ENCODE measurements at regions not wholly inside any gene's neighbourhood (a gene's known extent, or its start where the extent isn't known, plus 50 kb on each side); places are given as distances from the start of the nearest gene placed in this dataset.
A peak's percentile ranks its signal among the peaks of the same experiment; 100 is the strongest.

DNA sequence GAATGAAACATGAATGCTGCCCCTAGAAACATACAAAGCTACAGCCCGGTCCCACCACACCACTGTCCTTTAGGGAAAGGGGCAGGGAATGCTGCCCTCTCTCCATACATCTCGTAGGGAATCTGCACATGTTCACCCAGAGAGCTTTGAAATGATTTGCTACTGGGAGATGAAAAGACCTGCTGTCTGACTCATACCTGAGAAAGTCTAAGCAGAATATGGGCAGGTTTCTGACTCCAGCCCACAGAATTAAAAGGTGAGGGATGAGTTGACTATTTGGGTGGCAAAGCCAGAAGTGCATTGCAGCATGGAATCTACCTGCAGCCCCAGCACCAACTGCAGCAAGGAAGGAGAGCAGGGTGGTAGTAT is 297.9 kb downstream of the TLE1 start:
- DNase-seq (ENCODE audit: low read depth in 2 of 2), result no peak

GRCh38 chr9:81390792-81391456 is 298.4 kb downstream of the TLE1 start:
- no peak for DNase-seq (ENCODE audit: low read depth in 2 of 2)

GRCh38 chr9:81389569-81389993 is 299.8 kb downstream of the TLE1 start:
- peak; percentile 97 for DNase-seq (ENCODE audit: low read depth in 2 of 2)

DNA sequence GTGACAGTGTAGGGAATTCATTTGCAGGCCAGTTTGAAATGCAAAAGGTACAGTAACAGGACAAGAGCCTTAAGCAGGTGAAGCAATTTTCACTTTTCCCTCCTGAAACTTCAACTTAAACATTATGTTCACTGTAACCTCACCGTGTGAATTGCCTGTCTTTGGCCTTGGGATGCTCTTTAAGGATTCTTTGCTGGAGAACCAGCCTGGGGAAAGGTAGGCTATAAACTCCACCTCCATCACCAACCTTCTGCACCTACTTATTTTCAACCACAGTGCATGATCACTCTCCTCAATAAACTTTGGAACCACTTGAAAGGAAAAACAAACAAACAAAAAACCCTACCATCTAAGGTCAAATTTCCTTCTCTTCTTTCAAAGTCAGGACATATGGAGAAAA is 300.5 kb downstream of the TLE1 start:
- DNase-seq (ENCODE audit: low read depth in 2 of 2), result no peak

- no peak for DNase-seq (ENCODE audit: low read depth in 2 of 2)
Measured at GRCh38 chr9:81387360-81388106, 301.8 kb downstream of the TLE1 start.

- no peak for DNase-seq (ENCODE audit: low read depth in 2 of 2)
Measured at GRCh38 chr9:81384911-81385310, 304.4 kb downstream of the TLE1 start.

GRCh38 chr9:81382281-81382680 is 307.1 kb downstream of the TLE1 start:
- DNase-seq (ENCODE audit: low read depth in 2 of 2), result no peak

GRCh38 chr9:81381694-81382093 is 307.7 kb downstream of the TLE1 start:
- DNase-seq (ENCODE audit: low read depth in 2 of 2), result no peak

DNA sequence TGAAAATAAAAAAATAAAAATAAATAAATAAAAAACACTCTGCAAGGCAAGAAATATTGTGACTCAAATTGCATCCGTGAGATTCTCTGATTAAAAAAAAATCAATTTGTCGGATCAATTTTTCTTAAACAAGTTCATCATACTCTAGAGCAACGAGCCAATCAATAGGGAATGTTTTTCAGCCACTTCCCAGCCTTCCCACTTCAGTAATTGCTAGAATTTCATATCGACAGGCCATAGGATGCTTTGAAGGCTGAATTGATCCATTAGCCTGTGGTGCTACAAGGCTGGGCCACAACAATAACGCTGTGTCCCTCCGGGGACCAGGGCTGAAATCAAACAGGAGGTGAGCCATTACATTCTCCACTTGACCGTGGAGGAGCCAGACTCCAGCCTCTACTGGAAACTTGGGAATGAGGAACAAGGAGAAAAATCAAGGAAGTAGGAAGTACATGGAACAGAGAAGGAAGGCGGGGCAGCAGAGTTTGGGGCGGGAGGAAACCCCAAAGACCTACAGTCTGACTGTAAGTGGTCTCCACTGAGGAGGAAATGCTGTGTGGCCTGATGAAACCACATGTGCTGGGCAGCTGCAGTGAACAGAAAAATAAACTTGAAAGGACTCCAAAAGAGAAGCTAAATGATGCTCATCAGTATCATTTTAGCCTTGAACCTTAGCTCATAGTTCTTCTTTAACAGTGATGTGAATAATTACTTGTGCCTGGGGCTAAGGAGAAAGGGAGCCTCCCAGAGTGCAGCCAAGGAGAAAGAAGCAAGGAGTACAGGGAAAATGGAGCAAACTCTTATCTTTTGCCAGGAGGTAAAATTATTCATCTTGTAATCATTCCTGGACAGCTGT is 308.6 kb downstream of the TLE1 start:
- no peak for DNase-seq (ENCODE audit: low read depth in 2 of 2)

- peak in 1 of 2 experiments; percentile 35 for DNase-seq (ENCODE audit: low read depth in 2 of 2)
Measured at GRCh38 chr9:81379655-81380054, 309.7 kb downstream of the TLE1 start.

- no peak for DNase-seq (ENCODE audit: low read depth in 2 of 2)
Measured at GRCh38 chr9:81377921-81378320, 311.4 kb downstream of the TLE1 start.

- no peak for DNase-seq (ENCODE audit: low read depth in 2 of 2)
Measured at GRCh38 chr9:81377320-81377719, 312.0 kb downstream of the TLE1 start.

DNA sequence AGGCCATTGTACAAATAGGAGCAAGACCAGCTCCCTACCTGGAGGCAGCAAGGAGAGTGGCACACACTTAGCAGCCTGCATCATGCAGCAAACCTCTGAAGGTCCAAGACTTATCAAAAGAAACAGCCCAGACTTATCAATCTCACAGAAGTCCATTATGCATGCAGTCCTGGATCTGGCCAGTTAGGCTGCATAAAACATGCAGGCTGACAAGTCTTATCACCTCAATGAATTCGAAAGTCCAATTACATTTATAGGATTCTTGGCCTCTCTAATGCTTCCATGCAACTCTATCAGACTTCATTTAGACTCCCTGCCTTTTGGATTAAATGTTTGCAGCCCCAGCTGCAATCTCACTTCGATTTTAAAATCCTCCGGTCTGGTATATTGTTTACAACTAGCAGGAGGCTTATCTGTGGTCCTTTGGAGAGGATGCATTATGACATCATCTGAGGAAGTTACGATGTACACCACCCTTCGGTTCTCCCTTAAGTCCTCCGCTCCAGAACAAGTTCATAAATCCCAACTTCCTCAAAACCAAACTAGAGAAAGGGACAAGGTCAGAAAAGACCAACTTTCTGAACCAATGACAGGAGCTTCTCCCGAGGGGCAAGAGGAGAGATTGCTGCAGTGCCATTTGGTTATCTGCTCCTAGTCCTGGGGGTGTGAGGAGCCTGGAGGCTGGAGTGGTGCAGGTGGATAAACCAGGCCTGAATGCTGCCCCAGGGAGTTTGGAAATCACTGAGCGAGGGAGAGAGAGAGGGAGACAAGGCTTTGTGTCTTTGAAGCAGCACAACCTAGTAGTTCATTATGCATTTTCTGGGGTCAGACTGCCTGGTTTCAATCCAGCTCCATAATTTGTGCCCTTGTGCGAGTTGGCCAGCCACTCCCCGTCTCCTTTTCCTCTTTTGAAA is 313.9 kb downstream of the TLE1 start:
- no peak for DNase-seq (ENCODE audit: low read depth in 2 of 2)

DNA sequence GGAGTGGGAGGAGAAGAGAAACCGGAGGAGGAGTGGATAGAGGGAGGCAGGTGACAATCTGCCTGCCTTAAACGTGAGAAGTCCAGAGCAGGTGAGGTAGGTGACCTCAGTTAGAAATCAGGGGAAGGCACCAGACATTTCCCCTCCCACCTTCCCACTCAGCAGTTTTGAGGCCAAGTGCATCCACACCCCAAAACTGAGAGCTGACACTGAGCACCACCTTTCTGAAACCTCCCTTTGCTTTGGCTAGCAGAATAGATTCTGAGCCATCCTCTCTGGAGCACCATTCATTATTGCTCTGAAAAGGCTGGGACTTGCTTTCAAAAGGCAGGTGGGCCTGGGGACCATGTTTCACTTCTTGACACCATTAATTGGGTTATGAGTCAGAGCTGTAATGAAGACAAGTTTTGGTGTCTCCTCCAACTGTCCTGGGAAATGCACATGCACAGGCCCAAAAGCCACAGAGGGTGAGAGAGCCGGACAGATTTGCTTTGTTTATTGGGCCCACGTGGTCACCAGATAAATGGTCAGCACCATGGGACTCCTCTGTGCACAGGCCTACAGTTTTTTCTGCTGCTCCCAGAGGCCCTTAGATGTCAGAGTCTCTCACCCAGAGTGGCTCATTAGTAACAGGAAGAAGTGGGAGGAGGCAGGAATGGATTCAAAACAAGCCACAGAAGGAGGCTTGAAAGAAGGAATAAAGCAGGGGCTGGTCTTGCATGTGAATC is 314.7 kb downstream of the TLE1 start:
- DNase-seq (ENCODE audit: low read depth in 2 of 2), result no peak

GRCh38 chr9:81373294-81373693 is 316.1 kb downstream of the TLE1 start:
- no peak for DNase-seq (ENCODE audit: low read depth in 2 of 2)

DNA sequence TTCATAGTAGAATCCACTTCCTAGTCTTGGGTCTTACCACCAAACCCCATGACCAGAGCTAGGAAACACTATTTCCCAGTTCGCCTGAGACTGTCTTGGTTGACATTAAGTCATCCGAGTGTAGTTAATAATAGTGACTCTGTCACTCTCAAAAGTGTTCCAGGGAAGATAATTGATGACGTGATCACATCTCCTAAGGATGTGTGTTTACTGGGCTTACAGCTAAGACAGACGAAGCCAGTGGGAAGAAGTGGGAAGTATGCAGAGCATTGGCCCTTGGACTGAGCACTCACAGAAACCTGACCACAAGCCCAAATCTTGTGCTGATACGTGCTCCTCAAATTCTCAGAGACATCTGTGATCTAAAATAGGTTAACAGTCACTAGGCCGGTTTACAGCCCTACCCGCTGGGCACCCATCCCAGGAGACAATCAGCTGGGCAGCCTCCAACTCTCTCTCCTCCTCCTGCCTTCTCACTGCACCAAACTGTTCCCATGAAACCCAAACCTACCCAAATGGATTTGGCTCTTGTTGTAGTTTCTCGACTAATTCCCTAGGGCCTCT is 316.6 kb downstream of the TLE1 start:
- no peak for DNase-seq (ENCODE audit: low read depth in 2 of 2)

DNA sequence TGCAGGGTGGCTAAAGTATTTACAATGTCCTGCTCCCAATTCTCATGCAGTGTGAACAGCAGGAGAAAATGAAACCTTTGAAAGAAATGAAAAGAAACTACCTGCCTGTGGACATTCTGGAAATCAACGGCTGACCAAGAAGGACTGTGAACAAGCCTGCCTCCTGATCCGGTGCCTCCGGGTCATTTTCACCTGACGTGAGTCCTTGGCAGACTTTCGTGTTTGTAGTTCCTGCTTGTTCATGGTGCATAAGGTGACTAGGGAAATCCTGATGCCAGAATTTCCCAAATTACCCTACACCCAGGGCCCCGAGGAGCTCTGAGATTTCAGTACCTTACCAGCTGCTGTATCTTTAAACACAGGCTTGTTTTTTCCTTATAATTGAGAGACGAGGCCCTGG is 317.5 kb downstream of the TLE1 start:
- no peak for DNase-seq (ENCODE audit: low read depth in 2 of 2)

GRCh38 chr9:81370650-81371049 is 318.7 kb downstream of the TLE1 start:
- no peak for DNase-seq (ENCODE audit: low read depth in 2 of 2)

DNA sequence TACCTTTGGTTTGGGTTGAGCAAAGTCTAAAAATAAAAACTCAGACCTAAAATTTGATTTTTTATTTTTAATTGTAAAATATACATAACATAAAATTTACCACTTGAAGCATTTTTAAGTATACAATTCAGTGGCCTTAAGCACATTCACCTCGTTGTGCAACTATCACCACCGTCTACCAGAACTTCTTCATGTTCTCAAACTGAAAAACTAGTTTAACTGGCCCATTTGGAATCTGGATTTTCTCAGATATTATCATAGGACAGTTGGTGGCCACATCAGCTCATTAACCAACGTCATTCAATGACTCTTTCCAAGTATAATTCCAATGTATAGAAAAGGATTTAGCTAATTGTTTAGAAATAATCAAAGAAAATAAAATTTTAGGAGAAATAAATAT is 319.3 kb downstream of the TLE1 start:
- DNase-seq (ENCODE audit: low read depth in 2 of 2), result no peak

- DNase-seq (ENCODE audit: low read depth in 2 of 2), result no peak
Measured at GRCh38 chr9:81369121-81369520, 320.2 kb downstream of the TLE1 start.
